Ectodermal cell (in vitro differentiated cells): ENCODE measurements at regions not wholly inside any gene's neighbourhood (a gene's known extent, or its start where the extent isn't known, plus 50 kb on each side); places are given as distances from the start of the nearest gene placed in this dataset.
"Not testable (repeated sequence)": the region's sequence is repeated elsewhere in the genome, so short reads cannot be mapped to it uniquely, and the experiment has no call there.

Experiments
- H3K27ac ChIP-seq: 2 replicates; pipeline ENCODE4 v1.7.0; 2013; ENCODE audit warnings: mild to moderate bottlenecking, low read depth, low read length; ENCODE audit not compliant: insufficient read depth, poor library complexity, severe bottlenecking
- H3K27me3 ChIP-seq: 2 replicates; pipeline ENCODE4 v1.7.0; 2013; ENCODE audit warnings: mild to moderate bottlenecking, low read length; ENCODE audit not compliant: insufficient read depth, control insufficient read depth, poor library complexity, severe bottlenecking
- H3K36me3 ChIP-seq: one replicate; pipeline ENCODE4 v1.7.0; 2013; ENCODE audit warnings: low read length; ENCODE audit not compliant: control insufficient read depth, insufficient read depth
- H3K4me1 ChIP-seq: one replicate; pipeline ENCODE4 v1.7.0; 2013; ENCODE audit warnings: low read length; ENCODE audit not compliant: control insufficient read depth, insufficient read depth
- H3K4me3 ChIP-seq: 2 replicates; pipeline ENCODE4 v1.7.0; 2013; ENCODE audit warnings: low read depth, low read length, control low read depth; ENCODE audit not compliant: insufficient read depth
- H3K9me3 ChIP-seq: 2 replicates; pipeline ENCODE4 v1.7.0; 2013; ENCODE audit warnings: mild to moderate bottlenecking, low read length, moderate library complexity; ENCODE audit not compliant: control insufficient read depth
- WGBS, 2 experiments: methylation state at CpG; one replicate each; pipeline ENCODE4 v1.1.7; 2013; ENCODE audit warnings: missing lambda C conversion rate in 2 of 2; 5-methylcytosine and 5-hydroxymethylcytosine counted together

- H3K36me3 ChIP-seq, H3K27ac ChIP-seq, H3K27me3 ChIP-seq, H3K4me3 ChIP-seq, H3K9me3 ChIP-seq, H3K4me1 ChIP-seq: not testable (repeated sequence)
- 94 to 95% methylated on average over 13 of the region's 13 CpGs for WGBS, 2 experiments
Observed at GRCh38 chr16:29309601-29310000, 96.9 kb downstream of the NPIPB11 start.

GRCh38 chr16:29308644-29309546 lies 97.6 kb downstream of the NPIPB11 start:
- 91 to 92% methylated on average over 20 of the region's 20 CpGs for WGBS, 2 experiments
- Histone ChIP-seq H3K4me1 (peaks cover 2% of the 10 kb centered on the region), H3K27ac (no peak overlapping the region), H3K9me3 (no peaks in the 10 kb centered on the region), H3K27me3 (no peaks in the 10 kb centered on the region), H3K36me3 (no peaks in the 10 kb centered on the region), H3K4me3 (no peak overlapping the region)

GRCh38 chr16:29307598-29308507 lies 98.7 kb downstream of the NPIPB11 start:
- H3K9me3 ChIP-seq = no peaks in the 10 kb centered on the region
- no peak overlapping the region for H3K27ac ChIP-seq
- no peak overlapping the region for H3K4me3 ChIP-seq
- no peaks in the 10 kb centered on the region for H3K36me3 ChIP-seq
- WGBS, 2 experiments = 92% methylated on average over 19 of the region's 19 CpGs
- H3K4me1 ChIP-seq = no peaks in the 10 kb centered on the region
- no peaks in the 10 kb centered on the region for H3K27me3 ChIP-seq

GRCh38 chr16:29306943-29307597 lies 99.4 kb downstream of the NPIPB11 start:
- no peaks in the 10 kb centered on the region for H3K4me1 ChIP-seq
- no peaks in the 10 kb centered on the region for H3K27me3 ChIP-seq
- H3K27ac ChIP-seq = no peak overlapping the region
- 93% methylated on average over 10 of the region's 10 CpGs for WGBS, 2 experiments
- H3K36me3 ChIP-seq = no peaks in the 10 kb centered on the region
- H3K9me3 ChIP-seq = no peaks in the 10 kb centered on the region
- no peak overlapping the region for H3K4me3 ChIP-seq

GRCh38 chr16:29306201-29306600 lies 100.3 kb downstream of the NPIPB11 start:
- Histone ChIP-seq H3K4me1 (no peaks in the 10 kb centered on the region), H3K27me3 (no peaks in the 10 kb centered on the region), H3K9me3 (no peaks in the 10 kb centered on the region), H3K36me3 (no peaks in the 10 kb centered on the region), H3K4me3 (no peak overlapping the region), H3K27ac (no peak overlapping the region)
- WGBS, 2 experiments = 93 to 94% methylated on average over 14 of the region's 14 CpGs

GRCh38 chr16:29305018-29305417 lies 101.5 kb downstream of the NPIPB11 start:
- not testable (repeated sequence) for H3K36me3 ChIP-seq, H3K4me3 ChIP-seq, H3K9me3 ChIP-seq, H3K4me1 ChIP-seq, H3K27me3 ChIP-seq, H3K27ac ChIP-seq
- 85 to 86% methylated on average over 10 to 11 of the region's 11 CpGs for WGBS, 2 experiments

- H3K4me3 ChIP-seq = no peak overlapping the region
Observed at GRCh38 chr16:29304251-29304650, 102.3 kb downstream of the NPIPB11 start.

GRCh38 chr16:29303520-29303919 lies 103.0 kb downstream of the NPIPB11 start:
- H3K36me3 ChIP-seq = no peaks in the 10 kb centered on the region
- H3K4me1 ChIP-seq = no peaks in the 10 kb centered on the region
- H3K9me3 ChIP-seq = no peaks in the 10 kb centered on the region
- 94 to 96% methylated on average over 5 of the region's 5 CpGs for WGBS, 2 experiments
- no peak overlapping the region for H3K27ac ChIP-seq
- H3K4me3 ChIP-seq = no peak overlapping the region
- H3K27me3 ChIP-seq = no peaks in the 10 kb centered on the region

More at GRCh38 chr16:29304251-29304650, 102.3 kb downstream of the NPIPB11 start:
- Histone ChIP-seq H3K4me1 (no peaks in the 10 kb centered on the region), H3K27ac (no peak overlapping the region), H3K27me3 (no peaks in the 10 kb centered on the region), H3K9me3 (no peaks in the 10 kb centered on the region), H3K36me3 (no peaks in the 10 kb centered on the region)
- WGBS, 2 experiments = 93 to 95% methylated on average over 11 of the region's 11 CpGs

GRCh38 chr16:29302976-29303375 lies 103.5 kb downstream of the NPIPB11 start:
- H3K36me3 ChIP-seq = no peaks in the 10 kb centered on the region
- H3K27ac ChIP-seq = no peak overlapping the region
- 96 to 97% methylated on average over 13 of the region's 13 CpGs for WGBS, 2 experiments
- H3K4me3 ChIP-seq = no peak overlapping the region
- H3K27me3 ChIP-seq = no peaks in the 10 kb centered on the region
- no peaks in the 10 kb centered on the region for H3K4me1 ChIP-seq
- H3K9me3 ChIP-seq = no peaks in the 10 kb centered on the region

- not testable (repeated sequence) for H3K36me3 ChIP-seq, H3K27me3 ChIP-seq, H3K4me1 ChIP-seq, H3K9me3 ChIP-seq, H3K27ac ChIP-seq, H3K4me3 ChIP-seq
- WGBS, 2 experiments = 95 to 97% methylated on average over 20 of the region's 20 CpGs
Observed at GRCh38 chr16:29302433-29302832, 104.1 kb downstream of the NPIPB11 start.
